DOHH2 (cell line): ENCODE measurements at regions not wholly inside any gene's neighbourhood (a gene's known extent, or its start where the extent isn't known, plus 50 kb on each side); places are given as distances from the start of the nearest gene placed in this dataset.
"Not testable (repeated sequence)": the region's sequence is repeated elsewhere in the genome, so short reads cannot be mapped to it uniquely, and the experiment has no call there.

Source experiments
- H3F3A ChIP-seq: fragments of 200-600 bp; sonication (generic), shearing (Covaris generic); 2 replicates; pipeline ENCODE4 v1.6.0; 2016; ENCODE audit warnings: antibody characterized with exemption, mild to moderate bottlenecking; ENCODE audit not compliant: control insufficient read depth, insufficient read depth
- H3K27ac ChIP-seq: fragments of 200-600 bp; sonication (generic); 2 replicates; pipeline ENCODE4 v1.5.1; 2014; ENCODE audit warnings: low read depth, mild to moderate bottlenecking, low read length, moderate library complexity
- H3K27me3 ChIP-seq: fragments of 200-600 bp; sonication (generic); 2 replicates; pipeline ENCODE4 v1.6.1; 2014; ENCODE audit warnings: mild to moderate bottlenecking, low read length, mixed read lengths; ENCODE audit not compliant: control insufficient read depth
- H3K36me3 ChIP-seq: fragments of 200-600 bp; sonication (generic); 2 replicates; pipeline ENCODE4 v1.6.1; 2014; ENCODE audit warnings: mild to moderate bottlenecking, low read length, moderate library complexity, mixed read lengths; ENCODE audit not compliant: control insufficient read depth
- H3K4me1 ChIP-seq: fragments of 200-600 bp; sonication (generic); 2 replicates; pipeline ENCODE4 v1.6.1; 2014; ENCODE audit warnings: mild to moderate bottlenecking, low read length, mixed read lengths; ENCODE audit not compliant: control insufficient read depth
- H3K4me2 ChIP-seq: fragments of 200-600 bp; sonication (generic); 2 replicates; pipeline ENCODE4 v1.6.0; 2014; ENCODE audit warnings: mild to moderate bottlenecking, low read length, moderate library complexity
- H3K4me3 ChIP-seq: fragments of 200-600 bp; sonication (generic); 2 replicates; pipeline ENCODE4 v1.5.1; 2014; ENCODE audit warnings: mild to moderate bottlenecking, low read length, mixed read lengths
- H3K79me2 ChIP-seq: fragments of 200-600 bp; sonication (generic); 2 replicates; pipeline ENCODE4 v1.6.1; 2014; ENCODE audit warnings: mild to moderate bottlenecking, low read length, mixed read lengths; ENCODE audit not compliant: control insufficient read depth
- H3K9me2 ChIP-seq: fragments of 200-600 bp; sonication (generic); replicated peaks from 2 replicates; pipeline ENCODE4 v1.6.1; 2014; ENCODE audit warnings: mild to moderate bottlenecking, low read length, mixed read lengths; ENCODE audit not compliant: control insufficient read depth
- H3K9me3 ChIP-seq: fragments of 200-600 bp; sonication (generic); 2 replicates; pipeline ENCODE4 v1.6.1; 2014; ENCODE audit warnings: antibody characterized with exemption, low read length, mixed read lengths; ENCODE audit not compliant: control insufficient read depth, insufficient read depth
- H4K20me1 ChIP-seq: fragments of 200-600 bp; sonication (generic); 2 replicates; pipeline ENCODE4 v1.6.0; 2014; ENCODE audit warnings: low read depth, mild to moderate bottlenecking, antibody characterized with exemption, low read length, moderate library complexity; ENCODE audit not compliant: control insufficient read depth, insufficient read depth
- CTCF ChIP-seq: fragments of 200-600 bp; sonication (generic); IDR thresholded peaks from one replicate; pipeline ENCODE4 v1.5.1; 2014; ENCODE audit warnings: antibody characterized with exemption, mild to moderate bottlenecking, low read depth, low read length; ENCODE audit not compliant: poor library complexity, severe bottlenecking
- EZH2phosphoT487 ChIP-seq: fragments of 200-600 bp; sonication (generic); IDR thresholded peaks from 2 replicates; pipeline ENCODE4 v1.6.1; 2017; ENCODE audit warnings: borderline replicate concordance, mild to moderate bottlenecking, antibody characterized with exemption, low read length, moderate library complexity, mixed read lengths

- no peaks in the 10 kb centered on the region for H3K9me3 ChIP-seq
- no peaks in the 10 kb centered on the region for H4K20me1 ChIP-seq
- no peak overlapping the region for H3K27ac ChIP-seq
- H3K27me3 ChIP-seq, result no peaks in the 10 kb centered on the region
- TF ChIP-seq CTCF (no peak), EZH2phosphoT487 (no peak)
- H3K4me1 ChIP-seq, result no peaks in the 10 kb centered on the region
- H3K79me2 ChIP-seq, result no peaks in the 10 kb centered on the region
- H3K4me2 ChIP-seq, result no peak overlapping the region
- no peaks in the 10 kb centered on the region for H3K36me3 ChIP-seq
- no peak overlapping the region for H3K4me3 ChIP-seq
- no peaks in the 10 kb centered on the region for H3K9me2 ChIP-seq
- H3F3A ChIP-seq, result no peaks in the 10 kb centered on the region
Observed at GRCh38 chr5:106986006-106986405, 684.7 kb downstream of the EFNA5 start.

- Histone ChIP-seq H3K79me2 (no peaks in the 10 kb centered on the region), H3K4me2 (no peak overlapping the region), H3K9me3 (no peaks in the 10 kb centered on the region), H4K20me1 (no peaks in the 10 kb centered on the region), H3K27ac (no peak overlapping the region), H3K4me3 (no peak overlapping the region), H3K36me3 (no peaks in the 10 kb centered on the region), H3K9me2 (no peaks in the 10 kb centered on the region), H3K4me1 (no peaks in the 10 kb centered on the region), H3K27me3 (no peaks in the 10 kb centered on the region), H3F3A (no peaks in the 10 kb centered on the region)
- TF ChIP-seq EZH2phosphoT487, result no peak
- no peak for TF ChIP-seq CTCF
Observed at GRCh38 chr5:106985174-106985573, 685.6 kb downstream of the EFNA5 start.

- H3F3A ChIP-seq, H3K27ac ChIP-seq, H3K27me3 ChIP-seq, H3K79me2 ChIP-seq, H3K9me2 ChIP-seq, H4K20me1 ChIP-seq, H3K36me3 ChIP-seq, H3K4me3 ChIP-seq, H3K9me3 ChIP-seq, H3K4me2 ChIP-seq, H3K4me1 ChIP-seq: not testable (repeated sequence)
Observed at GRCh38 chr5:106979178-106979577, 691.6 kb downstream of the EFNA5 start.

GRCh38 chr5:106978582-106979165, 692.1 kb downstream of the EFNA5 start:
- not testable (repeated sequence) for H3K4me1 ChIP-seq, H3K36me3 ChIP-seq, H3K9me2 ChIP-seq, H3K4me2 ChIP-seq, H4K20me1 ChIP-seq, H3K9me3 ChIP-seq, H3F3A ChIP-seq, H3K4me3 ChIP-seq, H3K27ac ChIP-seq, H3K27me3 ChIP-seq, H3K79me2 ChIP-seq
